Activated naive CD4-positive, alpha-beta T cell (primary cell): ENCODE measurements at regions not wholly inside any gene's neighbourhood (a gene's known extent, or its start where the extent isn't known, plus 50 kb on each side); places are given as distances from the start of the nearest gene placed in this dataset.

Source experiments
- DNase-seq, 4 experiments: peaks; one replicate each; lab custom pipeline; 2025; lab: John Stamatoyannopoulos, UW

DNA sequence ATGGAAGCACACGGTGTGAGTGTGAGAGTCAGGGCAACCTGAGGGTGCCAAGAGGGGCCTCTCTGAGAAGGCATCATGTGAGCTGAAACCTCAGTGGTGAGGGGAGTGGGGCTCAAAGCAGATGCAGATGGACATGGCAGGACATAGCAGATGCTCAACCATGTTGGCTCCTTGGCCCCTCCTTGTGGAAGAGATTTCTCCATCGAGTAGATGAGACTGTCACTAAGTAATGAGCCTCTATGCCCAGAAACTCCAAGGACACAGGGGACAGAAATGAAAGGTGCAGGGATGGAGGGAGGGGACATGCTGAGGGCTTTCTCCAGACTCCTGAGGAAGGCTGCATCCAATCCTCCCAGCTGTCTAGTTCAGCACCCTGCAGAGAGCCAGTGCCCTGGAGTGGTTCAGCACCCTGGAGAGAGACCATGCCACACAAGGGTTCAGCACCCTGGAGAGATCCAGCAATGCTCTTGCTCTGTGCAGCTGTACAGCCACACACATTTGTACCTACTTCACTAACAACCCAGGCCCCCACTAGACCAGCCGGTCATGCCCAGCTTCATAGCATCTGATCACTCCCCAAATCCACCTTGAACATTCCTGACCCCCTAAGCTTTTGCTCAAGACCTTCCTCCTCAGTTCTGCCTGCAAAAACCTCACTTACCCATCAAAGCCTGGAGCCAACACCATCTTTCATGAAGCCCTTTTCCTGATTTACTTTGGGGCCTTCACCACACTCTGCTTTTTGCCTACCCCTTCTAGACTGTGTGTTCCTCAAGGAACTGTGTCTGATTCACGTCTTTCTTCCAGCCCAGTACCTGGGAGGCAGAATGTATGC, 252.0 kb downstream of the CTTN start:
- no peak for DNase-seq

DNA sequence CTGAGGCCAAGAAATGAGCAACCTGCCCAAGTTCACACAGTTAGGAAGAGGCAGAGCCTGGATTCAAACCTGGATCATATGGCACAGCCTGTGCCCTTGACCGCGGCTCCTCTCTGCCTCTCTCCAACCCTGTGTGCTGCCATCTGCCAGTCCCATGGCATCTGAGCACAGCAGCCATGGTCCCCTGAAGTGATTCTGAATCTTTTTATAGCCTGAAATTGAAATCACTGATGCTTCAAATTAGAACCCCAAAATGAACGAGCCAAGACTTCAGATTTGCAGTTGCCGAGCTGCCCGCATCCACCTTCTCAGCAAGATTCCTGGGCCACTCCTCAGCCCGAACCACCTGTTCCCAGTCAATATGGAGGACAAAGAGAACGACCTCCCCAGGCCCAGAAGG, 252.7 kb downstream of the CTTN start:
- no peak for DNase-seq

GRCh38 chr11:70654016-70654415, 255.7 kb downstream of the CTTN start:
- no peak for DNase-seq

DNA sequence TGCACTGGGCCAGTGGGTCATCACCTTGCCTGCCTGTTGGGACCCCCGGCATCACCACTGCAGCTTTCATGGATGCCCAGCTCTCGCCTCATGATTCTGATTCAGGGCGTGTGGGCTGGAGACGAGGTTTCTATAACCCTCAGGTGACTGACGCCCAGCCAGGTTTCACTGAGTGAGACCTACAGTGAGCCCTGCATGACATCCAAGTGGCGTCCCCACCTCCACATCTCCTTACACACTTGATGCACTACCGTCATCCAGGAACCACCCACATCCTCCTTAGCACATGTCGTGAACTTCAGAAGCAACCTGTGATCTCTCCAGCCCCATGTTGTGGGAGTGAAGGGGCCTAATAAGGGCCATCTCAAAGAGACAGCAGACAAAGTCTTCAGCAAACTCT, 257.5 kb downstream of the CTTN start:
- no peak for DNase-seq

DNA sequence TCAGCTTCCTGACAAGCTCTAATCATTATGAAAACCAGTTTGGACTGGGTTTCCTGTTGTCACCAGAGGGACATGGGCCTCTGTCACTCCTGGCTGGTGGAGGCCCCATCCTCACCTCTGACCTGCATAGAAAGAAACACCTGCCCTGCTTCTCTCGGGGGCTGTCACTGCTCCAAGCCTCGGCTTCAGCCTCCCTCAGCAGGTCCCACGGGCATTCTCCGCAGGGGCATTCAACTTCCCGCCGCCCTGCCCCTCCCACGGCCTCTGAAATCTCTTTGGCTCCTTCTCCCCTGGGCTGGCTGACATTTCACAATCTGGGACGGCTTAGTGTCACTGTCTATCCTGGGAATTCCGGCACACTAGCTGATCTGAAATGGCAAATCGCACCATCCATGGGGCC, 257.9 kb downstream of the CTTN start:
- DNase-seq, result no peak

GRCh38 chr11:70660059-70660888, 261.9 kb downstream of the CTTN start:
- no peak for DNase-seq

DNA sequence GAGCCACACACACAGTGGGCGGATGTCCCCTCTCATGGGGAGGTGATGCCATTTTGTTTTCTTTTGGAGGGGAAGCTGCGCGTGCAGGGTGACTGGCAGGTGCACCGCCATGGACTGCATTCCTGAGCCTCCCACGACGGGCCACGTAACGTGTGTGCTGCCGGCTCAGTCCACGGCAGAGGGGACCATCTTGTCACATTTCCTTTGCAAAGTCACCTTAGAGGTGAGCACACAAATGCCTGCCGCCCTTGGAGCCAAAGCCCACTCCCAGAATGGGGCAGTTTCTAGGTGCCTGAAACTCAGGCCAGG, 262.5 kb downstream of the CTTN start:
- DNase-seq, result no peak

DNA sequence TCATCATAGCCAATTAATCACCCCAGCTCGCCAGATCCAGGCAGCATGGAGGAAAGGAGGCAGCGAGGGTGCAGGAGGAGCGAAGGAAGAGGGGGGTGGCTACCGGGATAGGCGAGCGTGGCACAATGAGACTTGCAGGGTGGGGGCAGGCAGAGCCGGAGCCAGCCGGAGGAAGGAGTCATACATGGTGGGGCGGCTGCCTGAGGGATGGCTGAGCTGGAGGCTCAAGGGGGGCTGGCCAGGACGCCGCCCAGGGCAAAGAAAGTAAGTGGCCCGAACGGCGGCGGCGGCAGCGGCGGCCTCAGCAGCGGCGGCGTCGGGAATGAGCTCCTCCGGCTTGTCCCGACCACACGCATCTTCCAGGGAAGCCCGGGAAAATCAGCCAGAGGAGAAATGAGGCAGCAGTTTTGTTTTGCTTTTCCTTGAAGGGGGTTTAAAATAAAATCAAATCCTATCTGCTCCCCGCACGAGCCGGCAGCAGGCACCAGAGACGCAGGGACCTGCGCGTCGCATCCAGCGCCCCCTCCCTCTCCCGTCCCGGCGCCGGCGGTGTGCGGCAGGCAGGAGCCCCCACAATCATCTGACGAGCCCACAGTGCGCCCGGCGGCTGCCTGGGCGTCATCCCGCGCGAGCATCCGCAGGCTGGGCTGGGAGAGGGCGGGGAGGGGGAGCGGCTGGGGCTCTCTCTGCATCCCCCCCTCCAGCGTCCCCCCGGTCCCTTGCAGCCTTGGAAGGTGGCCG, 263.6 kb downstream of the CTTN start:
- DNase-seq, result no peak

DNA sequence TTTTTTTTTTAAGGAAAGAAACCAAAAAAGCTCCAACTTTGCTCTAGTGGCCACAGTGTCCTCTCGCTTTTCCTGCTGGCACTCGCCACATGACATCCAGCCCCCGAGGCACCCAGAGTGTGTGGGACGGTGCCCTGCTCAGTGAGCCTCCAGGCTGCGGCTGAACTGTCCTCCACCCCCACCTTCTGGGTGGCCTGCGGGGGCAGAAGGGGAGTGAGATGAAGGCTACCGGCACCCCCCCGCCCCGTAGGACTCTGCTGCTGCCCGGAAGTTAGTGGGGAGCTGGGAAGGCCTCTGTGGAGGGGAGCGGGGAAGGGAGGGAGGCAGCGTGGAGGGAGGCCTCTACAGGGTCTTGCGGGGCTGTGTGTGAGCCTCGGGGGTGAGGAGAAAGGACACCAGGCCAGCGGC, 264.4 kb downstream of the CTTN start:
- DNase-seq, result no peak

DNA sequence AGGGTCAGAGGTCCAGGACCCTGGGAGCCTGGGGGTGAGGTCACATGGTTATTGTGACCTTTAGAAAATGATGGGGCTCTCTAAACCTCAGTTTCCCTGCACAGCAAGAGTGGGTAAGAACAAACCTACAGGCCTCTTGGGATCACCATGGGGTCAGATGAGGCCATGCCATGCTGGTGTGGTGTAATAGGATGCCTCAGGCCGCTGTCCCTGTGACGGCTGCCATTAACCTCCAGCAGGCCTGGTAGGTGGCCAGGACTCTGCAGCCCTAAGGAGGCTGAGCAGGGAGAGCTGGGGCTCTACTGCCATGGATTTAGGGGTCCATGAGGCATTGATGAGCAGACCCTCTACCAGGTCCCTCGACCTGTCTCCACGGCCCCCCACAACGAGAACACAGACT, 265.5 kb downstream of the CTTN start:
- no peak for DNase-seq

- DNase-seq, result no peak
These were observed 268.0 kb downstream of the CTTN start for GRCh38 chr11:70666311-70666710.

- no peak for DNase-seq
These were observed 269.4 kb downstream of the CTTN start for GRCh38 chr11:70667767-70668166.

- no peak for DNase-seq
These were observed 270.2 kb downstream of the CTTN start for GRCh38 chr11:70668204-70669202.

GRCh38 chr11:70669281-70669680, 271.0 kb downstream of the CTTN start:
- no peak for DNase-seq

- no peak for DNase-seq
These were observed 271.7 kb downstream of the CTTN start for GRCh38 chr11:70669871-70670675.

DNA sequence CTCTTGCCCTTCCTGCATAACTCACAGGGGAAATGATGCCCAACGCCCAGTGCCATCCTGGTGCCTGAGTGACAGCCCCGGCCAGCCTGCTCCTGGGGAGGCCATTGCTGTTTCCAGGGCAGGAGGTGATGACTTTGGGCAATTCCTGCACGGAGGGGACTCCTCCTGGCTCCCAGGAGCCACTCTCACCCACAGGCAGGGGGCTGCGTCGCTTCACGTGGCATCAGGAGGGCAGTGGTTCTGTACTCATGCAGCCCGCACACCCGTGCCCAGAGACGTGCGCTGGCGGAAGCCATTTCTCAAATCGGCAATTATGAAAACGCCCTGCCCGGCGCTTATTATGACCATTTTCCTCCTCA, 272.3 kb downstream of the CTTN start:
- DNase-seq, result no peak

DNA sequence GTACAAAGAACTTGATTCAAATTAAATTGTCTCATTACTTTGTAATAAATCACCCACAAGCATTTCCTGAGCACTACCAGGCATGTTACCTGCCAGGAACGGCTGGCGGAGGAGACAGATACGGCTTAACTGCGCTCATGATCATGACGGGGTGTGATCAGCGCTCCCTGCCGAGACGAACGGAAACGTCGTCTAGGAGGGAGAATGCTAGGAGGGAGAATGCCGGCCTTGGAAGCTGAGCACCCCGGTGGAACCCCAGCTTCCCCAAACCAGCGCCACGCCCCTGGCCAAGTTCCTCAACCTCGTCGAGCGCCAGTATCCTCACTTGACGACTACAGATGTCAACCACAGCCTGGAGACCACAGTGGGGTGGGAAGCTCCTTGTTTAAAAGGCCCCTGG, 272.8 kb downstream of the CTTN start:
- no peak for DNase-seq

DNA sequence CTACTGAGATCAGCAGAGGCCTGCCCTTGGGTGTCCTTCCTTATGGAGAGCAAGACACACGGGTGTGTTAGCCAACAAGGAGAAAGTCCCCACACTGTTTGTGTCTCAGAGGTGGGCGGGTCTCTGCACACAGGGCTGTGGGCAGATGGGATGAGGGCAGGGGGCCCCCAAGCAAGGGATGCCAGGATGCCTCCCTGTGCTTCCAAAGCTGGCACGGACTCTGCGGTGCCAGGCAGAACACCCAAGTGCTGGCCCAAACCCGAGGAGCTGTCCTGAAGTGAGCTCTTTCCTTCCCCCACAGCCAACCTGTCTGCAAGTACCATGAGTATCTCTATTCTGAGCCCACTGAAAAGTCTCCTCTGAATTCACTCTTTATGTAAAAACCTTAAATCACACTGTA, 273.3 kb downstream of the CTTN start:
- DNase-seq, result no peak

DNA sequence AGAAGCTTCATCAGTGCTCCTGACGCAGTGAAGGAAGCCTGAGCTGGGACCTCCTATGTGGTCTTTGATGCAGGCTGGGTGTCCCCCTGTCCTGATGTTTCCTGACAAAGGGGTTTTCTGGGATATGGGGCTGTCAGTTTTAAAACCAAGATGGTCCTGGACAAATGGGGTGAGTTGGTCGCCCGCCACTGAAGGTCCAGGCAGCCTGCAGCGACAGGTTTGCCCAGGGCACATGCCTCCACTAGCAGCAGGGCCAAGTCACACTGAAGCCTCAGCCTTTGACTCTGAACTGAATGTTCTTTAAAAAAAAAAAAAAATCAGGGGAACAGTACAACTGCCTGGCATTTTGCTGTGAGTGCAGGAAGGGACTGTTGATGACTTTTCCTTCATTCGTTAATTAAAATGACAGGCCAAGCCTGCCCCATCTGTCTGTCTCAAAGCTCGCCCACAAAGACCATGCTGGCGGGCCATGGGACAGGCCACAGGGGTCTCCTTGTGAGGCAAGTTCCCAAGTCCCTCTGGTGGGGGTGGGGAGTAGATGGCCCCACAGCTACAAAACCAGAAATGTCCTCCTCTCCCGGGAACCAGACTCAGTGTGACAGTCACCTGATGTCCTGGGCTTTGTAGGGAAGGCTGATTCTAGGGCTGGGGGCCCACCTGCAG, 274.8 kb downstream of the CTTN start:
- DNase-seq, result no peak

- DNase-seq, result no peak
These were observed 276.3 kb downstream of the CTTN start for GRCh38 chr11:70674605-70675004.
